Trophoblast cell (in vitro differentiated cells and primary cell): ENCODE measurements at regions not wholly inside any gene's neighbourhood (a gene's known extent, or its start where the extent isn't known, plus 50 kb on each side); places are given as distances from the start of the nearest gene placed in this dataset.

Source experiments
- DNase-seq, 2 donors: peaks; one replicate each; pipeline ENCODE4 v3.0.0-alpha.2; 2016
- H2AFZ ChIP-seq: 2 replicates; pipeline ENCODE4 v1.6.1; 2013; ENCODE audit warnings: low read length, moderate library complexity, mild to moderate bottlenecking; ENCODE audit not compliant: insufficient read depth, poor library complexity
- H2AK5ac ChIP-seq: 2 replicates; pipeline ENCODE4 v1.6.1; 2013; ENCODE audit warnings: mild to moderate bottlenecking, low read length
- H2BK120ac ChIP-seq: 2 replicates; pipeline ENCODE4 v1.6.1; 2013; ENCODE audit warnings: low read length, mild to moderate bottlenecking, moderate library complexity; ENCODE audit not compliant: insufficient read depth, poor library complexity
- H2BK12ac ChIP-seq: 2 replicates; pipeline ENCODE4 v1.6.1; 2013; ENCODE audit warnings: mild to moderate bottlenecking, low read length, moderate library complexity
- H2BK5ac ChIP-seq: 2 replicates; pipeline ENCODE4 v1.6.1; 2013; ENCODE audit warnings: low read length, low read depth, moderate library complexity, mild to moderate bottlenecking; ENCODE audit not compliant: poor library complexity
- H3K14ac ChIP-seq: 2 replicates; pipeline ENCODE4 v1.6.1; 2013; ENCODE audit warnings: mild to moderate bottlenecking, low read length
- H3K18ac ChIP-seq: 2 replicates; pipeline ENCODE4 v1.6.1; 2013; ENCODE audit warnings: mild to moderate bottlenecking, low read length
- H3K23ac ChIP-seq: 2 replicates; pipeline ENCODE4 v1.6.1; 2013; ENCODE audit warnings: low read length
- H3K27ac ChIP-seq: 2 replicates; pipeline ENCODE4 v1.5.1; 2013; ENCODE audit warnings: low read depth, mild to moderate bottlenecking, inconsistent platforms, low read length, moderate library complexity
- H3K27me3 ChIP-seq: 2 replicates; pipeline ENCODE4 v1.6.1; 2013; ENCODE audit warnings: inconsistent platforms, mild to moderate bottlenecking, low read length, moderate library complexity; ENCODE audit not compliant: insufficient read depth
- H3K36me3 ChIP-seq, 2 experiments: 1 replicate in 1 of 2; 2 replicates in 1 of 2; pipeline ENCODE4 v1.6.1; 2013; ENCODE audit warnings: low read length in 2 of 2, mild to moderate bottlenecking in 2 of 2, moderate library complexity in 1 of 2; ENCODE audit not compliant: insufficient read depth in 2 of 2, control insufficient read depth in 1 of 2
- H3K4ac ChIP-seq: 2 replicates; pipeline ENCODE4 v1.6.1; 2013; ENCODE audit warnings: low read depth, mild to moderate bottlenecking, low read length, moderate library complexity
- H3K4me1 ChIP-seq, 2 experiments: 1 replicate in 1 of 2; 2 replicates in 1 of 2; pipeline ENCODE4 v1.6.1; 2013; ENCODE audit warnings: low read length in 2 of 2, mild to moderate bottlenecking in 2 of 2, moderate library complexity in 1 of 2; ENCODE audit not compliant: insufficient read depth in 2 of 2, control insufficient read depth in 1 of 2
- H3K4me2 ChIP-seq: 2 replicates; pipeline ENCODE4 v1.6.1; 2013; ENCODE audit warnings: inconsistent platforms, mild to moderate bottlenecking, low read length, moderate library complexity
- H3K4me3 ChIP-seq: 2 replicates; pipeline ENCODE4 v1.5.1; 2013; ENCODE audit warnings: mild to moderate bottlenecking, low read depth, low read length, inconsistent platforms
- H3K79me1 ChIP-seq: one replicate; pipeline ENCODE4 v1.6.1; 2013; ENCODE audit warnings: low read length
- H3K79me2 ChIP-seq: 2 replicates; pipeline ENCODE4 v1.6.1; 2013; ENCODE audit warnings: low read length, mild to moderate bottlenecking; ENCODE audit not compliant: control insufficient read depth, insufficient read depth, poor library complexity
- H3K9ac ChIP-seq: 2 replicates; pipeline ENCODE4 v1.6.1; 2013; ENCODE audit warnings: mild to moderate bottlenecking, low read length
- H3K9me3 ChIP-seq: 2 replicates; pipeline ENCODE4 v1.6.1; 2013; ENCODE audit warnings: low read depth, mild to moderate bottlenecking, control low read depth, inconsistent platforms, low read length; ENCODE audit not compliant: insufficient read depth
- H4K12ac ChIP-seq: 2 replicates; pipeline ENCODE4 v1.6.1; 2013; ENCODE audit warnings: low read depth, mild to moderate bottlenecking, low read length, moderate library complexity
- H4K8ac ChIP-seq: 2 replicates; pipeline ENCODE4 v1.6.1; 2013; ENCODE audit warnings: low read depth, mild to moderate bottlenecking, low read length, moderate library complexity
- H4K91ac ChIP-seq: one replicate; pipeline ENCODE4 v1.6.1; 2013; ENCODE audit warnings: low read depth, mild to moderate bottlenecking, low read length, moderate library complexity
- WGBS: extraction: QIAGEN DNeasy Blood & Tissue Kit; methylation state at CpG from one replicate; pipeline ENCODE4 v1.1.7; 2013; ENCODE audit warnings: missing lambda C conversion rate; ENCODE audit not compliant: insufficient read length, insufficient coverage; ENCODE audit errors: extremely low coverage; 5-methylcytosine and 5-hydroxymethylcytosine counted together

DNA sequence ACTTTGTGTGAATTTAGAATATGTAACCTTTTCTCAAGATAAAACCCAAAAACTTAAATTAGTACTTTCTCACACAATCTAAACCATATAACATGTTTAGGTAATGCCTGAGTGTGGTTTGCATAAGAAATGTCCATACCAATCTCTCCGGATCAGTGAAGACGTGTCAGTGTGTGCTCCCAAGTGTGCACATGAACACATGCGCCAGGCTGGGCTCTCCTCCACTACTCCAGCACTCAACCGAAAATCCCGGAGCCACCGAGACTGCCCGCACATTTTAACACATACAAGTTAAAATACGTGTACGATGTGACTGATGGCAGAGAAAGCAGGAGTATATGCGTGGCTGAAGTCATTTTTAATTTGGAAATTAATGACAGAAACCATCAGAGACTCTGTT lies 658.4 kb downstream of the EFNA5 start:
- Histone ChIP-seq H3K23ac (no peak overlapping the region), H3K9me3 (no peaks in the 10 kb centered on the region), H3K18ac (no peak overlapping the region), H3K4me2 (no peak overlapping the region), H3K79me1 (no peaks in the 10 kb centered on the region), H2AK5ac (no peak overlapping the region), H2BK5ac (no peak overlapping the region), H4K91ac (no peak overlapping the region), H3K14ac (no peak overlapping the region), H3K79me2 (no peaks in the 10 kb centered on the region), H2BK12ac (no peak overlapping the region), H3K9ac (no peak overlapping the region), H3K4me1 (no peaks in the 10 kb centered on the region), H3K27me3 (no peaks in the 10 kb centered on the region), H4K8ac (no peak overlapping the region), H2AFZ (no peak overlapping the region), H3K4me3 (no peak overlapping the region), H3K36me3 (no peaks in the 10 kb centered on the region), H3K27ac (no peak overlapping the region), H2BK120ac (no peak overlapping the region), H3K4ac (no peak overlapping the region), H4K12ac (no peak overlapping the region)
- no CpG with 5 or more reads among the region's 10 CpGs for WGBS
- DNase-seq = no peak

DNA sequence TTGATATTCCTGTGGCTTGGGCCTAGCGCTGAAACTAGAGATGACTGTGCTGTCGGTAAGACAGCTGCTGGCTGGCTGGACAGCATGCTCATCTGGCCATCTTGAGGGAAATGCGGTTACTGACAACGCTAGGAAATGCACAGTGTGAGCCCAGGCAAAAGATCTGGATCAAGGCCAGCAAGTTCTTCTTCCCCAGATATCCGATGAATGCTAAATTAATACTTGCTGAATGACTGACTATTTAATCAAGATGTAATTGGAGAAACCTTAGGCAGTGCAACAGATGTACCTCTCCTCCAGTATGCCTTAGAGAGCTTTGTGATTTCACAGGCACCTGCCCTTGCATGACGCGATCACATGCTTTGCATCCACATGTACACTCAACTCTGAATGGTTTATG lies 659.1 kb downstream of the EFNA5 start:
- Histone ChIP-seq H2AFZ (no peak overlapping the region), H3K27me3 (no peaks in the 10 kb centered on the region), H3K27ac (no peak overlapping the region), H3K79me1 (no peaks in the 10 kb centered on the region), H3K9ac (no peak overlapping the region), H3K4me3 (no peak overlapping the region), H3K4me2 (no peak overlapping the region), H3K9me3 (no peaks in the 10 kb centered on the region), H2BK12ac (no peak overlapping the region), H4K12ac (no peak overlapping the region), H3K23ac (no peak overlapping the region), H2BK5ac (no peak overlapping the region), H3K36me3 (no peaks in the 10 kb centered on the region), H3K4ac (no peak overlapping the region), H2BK120ac (no peak overlapping the region), H2AK5ac (no peak overlapping the region), H3K18ac (no peak overlapping the region), H4K91ac (no peak overlapping the region), H4K8ac (no peak overlapping the region), H3K4me1 (no peaks in the 10 kb centered on the region), H3K14ac (no peak overlapping the region), H3K79me2 (no peaks in the 10 kb centered on the region)
- WGBS = no CpG with 5 or more reads among the region's 7 CpGs
- no peak for DNase-seq

- no peak overlapping the region for H2BK120ac ChIP-seq
- DNase-seq = no peak
- WGBS = no CpG with 5 or more reads among the region's 6 CpGs
These were observed 660.7 kb downstream of the EFNA5 start for GRCh38 chr5:107010060-107010459.

DNA sequence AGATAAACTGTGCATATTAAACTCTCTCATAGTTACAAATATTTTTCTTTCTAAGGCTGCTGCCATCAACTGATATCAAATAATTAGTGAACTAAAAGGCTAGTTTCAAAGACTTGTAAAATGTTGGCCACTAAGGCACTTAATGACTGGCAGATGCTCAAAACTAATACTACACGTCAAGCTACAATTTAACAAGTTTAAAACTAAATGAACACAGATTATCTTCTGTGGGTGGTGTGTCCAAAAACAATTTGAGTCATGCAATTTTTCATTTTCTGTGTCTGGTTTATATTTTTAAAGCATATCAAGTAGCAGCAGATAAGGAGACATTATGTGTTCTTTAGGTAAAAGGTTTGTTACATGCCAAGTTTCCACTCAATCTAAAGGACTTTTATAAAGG lies 665.1 kb downstream of the EFNA5 start:
- H3K14ac ChIP-seq = no peak overlapping the region
- H2AFZ ChIP-seq = no peak overlapping the region
- no peaks in the 10 kb centered on the region for H3K27me3 ChIP-seq
- H3K27ac ChIP-seq = no peak overlapping the region
- H3K4ac ChIP-seq = no peak overlapping the region
- H3K9me3 ChIP-seq = no peaks in the 10 kb centered on the region
- no peak for DNase-seq
- H4K8ac ChIP-seq = no peak overlapping the region
- H3K36me3 ChIP-seq = no peaks in the 10 kb centered on the region
- H3K18ac ChIP-seq = no peak overlapping the region
- H2BK120ac ChIP-seq = no peak overlapping the region
- no peak overlapping the region for H4K12ac ChIP-seq
- no peaks in the 10 kb centered on the region for H3K79me2 ChIP-seq
- H3K79me1 ChIP-seq = no peaks in the 10 kb centered on the region
- no CpG with 5 or more reads among the region's 1 CpG for WGBS
- H2BK5ac ChIP-seq = no peak overlapping the region
- H3K4me3 ChIP-seq = no peak overlapping the region
- H3K4me1 ChIP-seq = no peaks in the 10 kb centered on the region
- no peak overlapping the region for H4K91ac ChIP-seq
- H2AK5ac ChIP-seq = no peak overlapping the region
- H2BK12ac ChIP-seq = no peak overlapping the region
- H3K9ac ChIP-seq = no peak overlapping the region
- H3K4me2 ChIP-seq = no peak overlapping the region
- no peak overlapping the region for H3K23ac ChIP-seq

More at GRCh38 chr5:107010060-107010459, 660.7 kb downstream of the EFNA5 start:
- no peak overlapping the region for H3K27ac ChIP-seq
- no peak overlapping the region for H4K8ac ChIP-seq
- no peaks in the 10 kb centered on the region for H3K9me3 ChIP-seq
- no peaks in the 10 kb centered on the region for H3K36me3 ChIP-seq
- no peak overlapping the region for H2BK5ac ChIP-seq
- no peak overlapping the region for H2AK5ac ChIP-seq
- H3K4me1 ChIP-seq = no peaks in the 10 kb centered on the region
- no peak overlapping the region for H4K12ac ChIP-seq
- H3K9ac ChIP-seq = no peak overlapping the region
- no peak overlapping the region for H3K18ac ChIP-seq
- no peaks in the 10 kb centered on the region for H3K79me2 ChIP-seq
- H3K4ac ChIP-seq = no peak overlapping the region
- H2AFZ ChIP-seq = no peak overlapping the region
- H3K14ac ChIP-seq = no peak overlapping the region
- no peaks in the 10 kb centered on the region for H3K27me3 ChIP-seq
- H4K91ac ChIP-seq = no peak overlapping the region
- no peak overlapping the region for H2BK12ac ChIP-seq
- no peaks in the 10 kb centered on the region for H3K79me1 ChIP-seq
- H3K4me2 ChIP-seq = no peak overlapping the region
- H3K23ac ChIP-seq = no peak overlapping the region
- H3K4me3 ChIP-seq = no peak overlapping the region
